ENCODE measurements at regions not wholly inside any gene's neighbourhood (a gene's known extent, or its start where the extent isn't known, plus 50 kb on each side); places are given as distances from the start of the nearest gene placed in this dataset.

GRCh38 chr15:62803856-62804400 is 238.6 kb upstream of the TPM1 start:
- TF ChIP-seq E2F1 (CRISPR knock-in tag; IDR thresholded peaks at IDR 0.05) = no peak
- no peak for TF ChIP-seq CTCF (IDR thresholded peaks at IDR 0.05)
- no peak for TF ChIP-seq CREB1 (CRISPR knock-in tag; IDR thresholded peaks at IDR 0.05)
- no peak for TF ChIP-seq IRF2 (CRISPR knock-in tag; IDR thresholded peaks at IDR 0.05; ENCODE audit: borderline replicate concordance, low read depth)
- no peak for TF ChIP-seq IRF1 (CRISPR knock-in tag; IDR thresholded peaks at IDR 0.05)
- no peak for TF ChIP-seq ZNF232 (CRISPR knock-in tag; IDR thresholded peaks at IDR 0.05)
